Liver (tissue), 8 donors: ENCODE measurements at regions not wholly inside any gene's neighbourhood (a gene's known extent, or its start where the extent isn't known, plus 50 kb on each side); places are given as distances from the start of the nearest gene placed in this dataset.

ENCODE experiments used
- DNase-seq: peaks from one replicate; pipeline ENCODE4 v3.0.0-alpha.2; 2017; ENCODE audit warnings: low spot score
- H3K27ac ChIP-seq, 2 donors: one replicate each; pipeline ENCODE4 v1.7.0; 2013; ENCODE audit warnings: inconsistent platforms in 2 of 2, low read length in 2 of 2, control low read depth in 1 of 2, low read depth in 1 of 2, mild to moderate bottlenecking in 1 of 2
- H3K27me3 ChIP-seq, 4 donors: one replicate each; pipeline versions ENCODE4 v1.6.1 to v1.7.0; 2013; ENCODE audit warnings: low read length in 3 of 4, inconsistent platforms in 1 of 4, mild to moderate bottlenecking in 1 of 4, moderate library complexity in 1 of 4; ENCODE audit not compliant: control insufficient read depth in 4 of 4, insufficient read depth in 4 of 4
- H3K36me3 ChIP-seq, 4 donors: one replicate each; pipeline versions ENCODE4 v1.6.1 to v1.7.0; 2013; ENCODE audit warnings: low read length in 3 of 4, mild to moderate bottlenecking in 3 of 4, low read depth in 1 of 4, moderate library complexity in 1 of 4; ENCODE audit not compliant: control insufficient read depth in 4 of 4, insufficient read depth in 3 of 4
- H3K4me1 ChIP-seq, 4 donors: one replicate each; pipeline versions ENCODE4 v1.6.1 to v1.7.0; 2013; ENCODE audit warnings: low read length in 3 of 4, mild to moderate bottlenecking in 3 of 4, moderate library complexity in 1 of 4; ENCODE audit not compliant: control insufficient read depth in 4 of 4, insufficient read depth in 4 of 4
- H3K4me3 ChIP-seq, 3 donors: one replicate each; pipeline versions ENCODE4 v1.6.1 to v1.7.0; 2013; ENCODE audit warnings: low read length in 3 of 3, control low read depth in 1 of 3, low read depth in 1 of 3, mild to moderate bottlenecking in 1 of 3
- H3K9ac ChIP-seq, 2 donors: one replicate each; pipeline ENCODE4 v1.7.0; 2013; ENCODE audit warnings: low read length in 2 of 2, mild to moderate bottlenecking in 2 of 2, moderate library complexity in 2 of 2, control low read depth in 1 of 2, low read depth in 1 of 2
- H3K9me3 ChIP-seq, 4 donors: one replicate each; pipeline versions ENCODE4 v1.6.1 to v1.7.0; 2013; ENCODE audit warnings: low read length in 3 of 4; ENCODE audit not compliant: control insufficient read depth in 4 of 4
- ATF3 ChIP-seq: IDR thresholded peaks from 2 replicates; pipeline ENCODE4 v1.6.1; 2016; ENCODE audit warnings: antibody characterized with exemption
- CTCF ChIP-seq: fragments of 150-350 bp; IDR thresholded peaks from 2 replicates; pipeline ENCODE4 v1.5.1; 2017; ENCODE audit warnings: improper control_type of control experiment, low read depth, low read length; ENCODE audit not compliant: missing input control
- EGR1 ChIP-seq, 2 donors: IDR thresholded peaks; 2 replicates each; pipeline ENCODE4 v1.6.1; 2016 to 2018; ENCODE audit warnings: antibody characterized with exemption in 2 of 2, low read depth in 2 of 2
- FOXA1 ChIP-seq: IDR thresholded peaks from 2 replicates; pipeline ENCODE4 v1.6.1; 2016; ENCODE audit warnings: antibody characterized with exemption
- FOXA2 ChIP-seq: IDR thresholded peaks from 2 replicates; pipeline ENCODE4 v1.6.1; 2016; ENCODE audit warnings: antibody characterized with exemption
- GABPA ChIP-seq, 2 donors: IDR thresholded peaks in 1 of 2; conservative IDR thresholded peaks in 1 of 2; 2 replicates each; pipeline ENCODE4 v1.6.1; 2016; ENCODE audit warnings: antibody characterized with exemption in 2 of 2, mild to moderate bottlenecking in 1 of 2, moderate library complexity in 1 of 2
- HNF4A ChIP-seq, 2 donors: conservative IDR thresholded peaks; 2 replicates each; pipeline ENCODE4 v1.6.1; 2016; ENCODE audit warnings: antibody characterized with exemption in 2 of 2, mild to moderate bottlenecking in 2 of 2
- HNF4G ChIP-seq: IDR thresholded peaks from 2 replicates; pipeline ENCODE4 v1.6.1; 2016; ENCODE audit warnings: antibody characterized with exemption
- JUND ChIP-seq, 2 donors: IDR thresholded peaks; 2 replicates each; pipeline ENCODE4 v1.6.1; 2016; ENCODE audit warnings: antibody characterized with exemption in 2 of 2
- MAX ChIP-seq: IDR thresholded peaks from 2 replicates; pipeline ENCODE4 v1.6.1; 2016; ENCODE audit warnings: antibody characterized with exemption
- NR2F2 ChIP-seq: IDR thresholded peaks from 2 replicates; pipeline ENCODE4 v1.6.1; 2016; ENCODE audit warnings: antibody characterized with exemption
- RAD21 ChIP-seq, 2 donors: IDR thresholded peaks; 2 replicates each; pipeline ENCODE4 v1.6.1; 2016; ENCODE audit warnings: antibody characterized with exemption in 2 of 2, mild to moderate bottlenecking in 2 of 2
- RXRA ChIP-seq, 2 donors: IDR thresholded peaks; 2 replicates each; pipeline ENCODE4 v1.6.1; 2017 to 2018; ENCODE audit warnings: antibody characterized with exemption in 2 of 2, mild to moderate bottlenecking in 1 of 2
- SP1 ChIP-seq: IDR thresholded peaks from 2 replicates; pipeline ENCODE4 v1.6.1; 2018; ENCODE audit warnings: antibody characterized with exemption, mild to moderate bottlenecking
- TAF1 ChIP-seq: conservative IDR thresholded peaks from 2 replicates; pipeline ENCODE4 v1.6.1; 2016; ENCODE audit warnings: antibody characterized with exemption, mild to moderate bottlenecking
- YY1 ChIP-seq: IDR thresholded peaks from 2 replicates; pipeline ENCODE4 v1.6.1; 2016; ENCODE audit warnings: antibody characterized with exemption, mild to moderate bottlenecking
- WGBS: extraction: QIAGEN DNeasy Blood & Tissue Kit; methylation state at CpG from one replicate; pipeline ENCODE4 v1.1.7; 2013; 5-methylcytosine and 5-hydroxymethylcytosine counted together
- TF ChIP-seq, protein P1 (sequence below): IDR thresholded peaks from 2 replicates; pipeline ENCODE4 v1.6.1; 2016; ENCODE audit warnings: antibody characterized with exemption
- TF ChIP-seq, protein P2 (sequence below): IDR thresholded peaks from 2 replicates; pipeline ENCODE4 v1.6.1; 2016; ENCODE audit warnings: antibody characterized with exemption, mild to moderate bottlenecking
- donor health status: healthy.
- donor health status: healthy.
- donor health status: healthy.
- donor health status: healthy.
- donor health status: healthy.

DNA sequence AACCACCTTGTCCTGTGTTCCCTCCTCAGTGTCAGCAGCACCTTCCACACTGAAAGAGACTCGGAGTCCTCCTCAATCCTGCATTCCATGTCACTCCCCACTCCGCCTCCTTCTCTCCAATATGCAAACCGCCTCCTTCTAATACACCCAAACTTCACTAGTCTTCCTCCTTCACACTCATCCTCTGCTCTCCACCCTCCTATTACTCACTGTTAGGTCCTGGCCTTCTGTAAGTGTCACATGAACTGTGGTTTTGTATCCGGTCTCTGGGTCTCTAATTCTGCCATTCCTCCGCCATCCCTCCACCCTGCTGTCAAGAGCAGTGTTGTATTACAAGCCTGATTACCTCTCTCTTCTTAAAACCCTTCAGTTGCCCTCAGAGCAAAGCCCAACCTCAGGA, 200.5 kb upstream of the CDYL start:
- Histone ChIP-seq H3K4me1 (no peaks in the 10 kb centered on the region), H3K9ac (no peak overlapping the region), H3K27ac (no peak overlapping the region), H3K27me3 (no peaks in the 10 kb centered on the region), H3K9me3 (peaks cover 0 to 9% (median 3%) of the 10 kb centered on the region in 4 donors), H3K4me3 (no peak overlapping the region), H3K36me3 (no peaks in the 10 kb centered on the region)
- DNase-seq = no peak
- WGBS = 90% methylated on average over 5 of the region's 5 CpGs
- no peak for TF ChIP-seq CTCF
- TF ChIP-seq, protein P1, sequence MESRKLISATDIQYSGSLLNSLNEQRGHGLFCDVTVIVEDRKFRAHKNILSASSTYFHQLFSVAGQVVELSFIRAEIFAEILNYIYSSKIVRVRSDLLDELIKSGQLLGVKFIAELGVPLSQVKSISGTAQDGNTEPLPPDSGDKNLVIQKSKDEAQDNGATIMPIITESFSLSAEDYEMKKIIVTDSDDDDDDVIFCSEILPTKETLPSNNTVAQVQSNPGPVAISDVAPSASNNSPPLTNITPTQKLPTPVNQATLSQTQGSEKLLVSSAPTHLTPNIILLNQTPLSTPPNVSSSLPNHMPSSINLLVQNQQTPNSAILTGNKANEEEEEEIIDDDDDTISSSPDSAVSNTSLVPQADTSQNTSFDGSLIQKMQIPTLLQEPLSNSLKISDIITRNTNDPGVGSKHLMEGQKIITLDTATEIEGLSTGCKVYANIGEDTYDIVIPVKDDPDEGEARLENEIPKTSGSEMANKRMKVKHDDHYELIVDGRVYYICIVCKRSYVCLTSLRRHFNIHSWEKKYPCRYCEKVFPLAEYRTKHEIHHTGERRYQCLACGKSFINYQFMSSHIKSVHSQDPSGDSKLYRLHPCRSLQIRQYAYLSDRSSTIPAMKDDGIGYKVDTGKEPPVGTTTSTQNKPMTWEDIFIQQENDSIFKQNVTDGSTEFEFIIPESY = no peak
- no peak for TF ChIP-seq MAX
- no peak for TF ChIP-seq JUND (IDR thresholded peaks at IDR 0.05)
- TF ChIP-seq GABPA (IDR thresholded peaks at IDR 0.05 in 1 of 2, conservative IDR thresholded peaks at IDR 0.05 in 1 of 2) = no peak
- no peak for TF ChIP-seq RAD21 (IDR thresholded peaks at IDR 0.05)
- TF ChIP-seq FOXA1 = no peak
- TF ChIP-seq TAF1 = no peak
- TF ChIP-seq, protein P2, sequence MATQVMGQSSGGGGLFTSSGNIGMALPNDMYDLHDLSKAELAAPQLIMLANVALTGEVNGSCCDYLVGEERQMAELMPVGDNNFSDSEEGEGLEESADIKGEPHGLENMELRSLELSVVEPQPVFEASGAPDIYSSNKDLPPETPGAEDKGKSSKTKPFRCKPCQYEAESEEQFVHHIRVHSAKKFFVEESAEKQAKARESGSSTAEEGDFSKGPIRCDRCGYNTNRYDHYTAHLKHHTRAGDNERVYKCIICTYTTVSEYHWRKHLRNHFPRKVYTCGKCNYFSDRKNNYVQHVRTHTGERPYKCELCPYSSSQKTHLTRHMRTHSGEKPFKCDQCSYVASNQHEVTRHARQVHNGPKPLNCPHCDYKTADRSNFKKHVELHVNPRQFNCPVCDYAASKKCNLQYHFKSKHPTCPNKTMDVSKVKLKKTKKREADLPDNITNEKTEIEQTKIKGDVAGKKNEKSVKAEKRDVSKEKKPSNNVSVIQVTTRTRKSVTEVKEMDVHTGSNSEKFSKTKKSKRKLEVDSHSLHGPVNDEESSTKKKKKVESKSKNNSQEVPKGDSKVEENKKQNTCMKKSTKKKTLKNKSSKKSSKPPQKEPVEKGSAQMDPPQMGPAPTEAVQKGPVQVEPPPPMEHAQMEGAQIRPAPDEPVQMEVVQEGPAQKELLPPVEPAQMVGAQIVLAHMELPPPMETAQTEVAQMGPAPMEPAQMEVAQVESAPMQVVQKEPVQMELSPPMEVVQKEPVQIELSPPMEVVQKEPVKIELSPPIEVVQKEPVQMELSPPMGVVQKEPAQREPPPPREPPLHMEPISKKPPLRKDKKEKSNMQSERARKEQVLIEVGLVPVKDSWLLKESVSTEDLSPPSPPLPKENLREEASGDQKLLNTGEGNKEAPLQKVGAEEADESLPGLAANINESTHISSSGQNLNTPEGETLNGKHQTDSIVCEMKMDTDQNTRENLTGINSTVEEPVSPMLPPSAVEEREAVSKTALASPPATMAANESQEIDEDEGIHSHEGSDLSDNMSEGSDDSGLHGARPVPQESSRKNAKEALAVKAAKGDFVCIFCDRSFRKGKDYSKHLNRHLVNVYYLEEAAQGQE = no peak
- TF ChIP-seq EGR1 (IDR thresholded peaks at IDR 0.05; ENCODE audit: low read depth in 2 of 2) = no peak
- TF ChIP-seq HNF4A (conservative IDR thresholded peaks at IDR 0.05) = no peak
- TF ChIP-seq NR2F2 = no peak
- TF ChIP-seq SP1 = no peak
- TF ChIP-seq YY1 = no peak
- no peak for TF ChIP-seq RXRA (IDR thresholded peaks at IDR 0.05)
- TF ChIP-seq FOXA2 = no peak
- TF ChIP-seq ATF3 = no peak
- TF ChIP-seq HNF4G = no peak

- WGBS = 81% methylated on average over 2 of the region's 2 CpGs
- Histone ChIP-seq H3K27ac (no peak overlapping the region), H3K9me3 (peaks cover 0 to 13% (median 5%) of the 10 kb centered on the region in 4 donors), H3K4me3 (no peak overlapping the region), H3K4me1 (no peaks in the 10 kb centered on the region), H3K27me3 (no peaks in the 10 kb centered on the region), H3K36me3 (no peaks in the 10 kb centered on the region), H3K9ac (no peak overlapping the region)
- DNase-seq = no peak
- no peak for TF ChIP-seq RAD21 (IDR thresholded peaks at IDR 0.05)
- TF ChIP-seq SP1 = no peak
- TF ChIP-seq RXRA (IDR thresholded peaks at IDR 0.05) = no peak
- TF ChIP-seq FOXA2 = no peak
- TF ChIP-seq HNF4A (conservative IDR thresholded peaks at IDR 0.05) = no peak
- TF ChIP-seq TAF1 = no peak
- TF ChIP-seq JUND (IDR thresholded peaks at IDR 0.05) = no peak
- TF ChIP-seq, protein P2 = no peak
- no peak for TF ChIP-seq ATF3
- TF ChIP-seq FOXA1 = no peak
- no peak for TF ChIP-seq HNF4G
- TF ChIP-seq EGR1 (IDR thresholded peaks at IDR 0.05; ENCODE audit: low read depth in 2 of 2) = no peak
- TF ChIP-seq MAX = no peak
Measured at GRCh38 chr6:4574007-4574406, 202.2 kb upstream of the CDYL start.
